ENCODE measurements at regions not wholly inside any gene's neighbourhood (a gene's known extent, or its start where the extent isn't known, plus 50 kb on each side); places are given as distances from the start of the nearest gene placed in this dataset.

DNA sequence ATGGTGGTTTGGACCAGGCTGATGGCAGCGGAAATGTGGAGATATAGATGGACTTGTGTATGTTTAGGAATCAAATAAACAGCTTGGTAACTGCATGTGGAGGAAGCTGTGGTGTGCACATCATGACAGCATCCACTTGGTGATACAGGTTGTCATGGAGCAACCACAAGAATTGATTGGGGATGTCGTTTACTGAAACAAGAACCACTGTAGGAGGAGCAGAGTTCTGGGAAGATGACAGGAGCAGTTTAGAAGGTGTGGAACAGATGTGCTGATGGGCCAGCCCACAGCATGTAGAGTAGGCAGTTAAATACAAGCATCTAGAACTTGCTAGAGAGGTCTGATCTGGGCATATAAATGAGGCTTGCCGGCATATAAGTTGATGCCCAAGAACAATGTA, 152.4 kb upstream of the SERPINE2 start:
- TF ChIP-seq, protein P1, sequence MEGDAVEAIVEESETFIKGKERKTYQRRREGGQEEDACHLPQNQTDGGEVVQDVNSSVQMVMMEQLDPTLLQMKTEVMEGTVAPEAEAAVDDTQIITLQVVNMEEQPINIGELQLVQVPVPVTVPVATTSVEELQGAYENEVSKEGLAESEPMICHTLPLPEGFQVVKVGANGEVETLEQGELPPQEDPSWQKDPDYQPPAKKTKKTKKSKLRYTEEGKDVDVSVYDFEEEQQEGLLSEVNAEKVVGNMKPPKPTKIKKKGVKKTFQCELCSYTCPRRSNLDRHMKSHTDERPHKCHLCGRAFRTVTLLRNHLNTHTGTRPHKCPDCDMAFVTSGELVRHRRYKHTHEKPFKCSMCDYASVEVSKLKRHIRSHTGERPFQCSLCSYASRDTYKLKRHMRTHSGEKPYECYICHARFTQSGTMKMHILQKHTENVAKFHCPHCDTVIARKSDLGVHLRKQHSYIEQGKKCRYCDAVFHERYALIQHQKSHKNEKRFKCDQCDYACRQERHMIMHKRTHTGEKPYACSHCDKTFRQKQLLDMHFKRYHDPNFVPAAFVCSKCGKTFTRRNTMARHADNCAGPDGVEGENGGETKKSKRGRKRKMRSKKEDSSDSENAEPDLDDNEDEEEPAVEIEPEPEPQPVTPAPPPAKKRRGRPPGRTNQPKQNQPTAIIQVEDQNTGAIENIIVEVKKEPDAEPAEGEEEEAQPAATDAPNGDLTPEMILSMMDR (IDR thresholded peaks at IDR 0.05 in 2 of 3, conservative IDR thresholded peaks at IDR 0.05 in 1 of 3; ENCODE audit: control insufficient read depth in 2 of 3, extremely low read depth in 1 of 3, insufficient read depth in 1 of 3, low read depth in 3 of 3, low read length in 3 of 3): no peak
- TF ChIP-seq SRF (IDR thresholded peaks at IDR 0.05; ENCODE audit: low read depth in 2 of 2, low read length in 2 of 2) (no peak), PAX5 (IDR thresholded peaks at IDR 0.05; ENCODE audit: borderline replicate concordance, low read depth, low read length) (no peak)

All from GM12878 (cell line).